HFF-Myc (cell line): ENCODE measurements at regions not wholly inside any gene's neighbourhood (a gene's known extent, or its start where the extent isn't known, plus 50 kb on each side); places are given as distances from the start of the nearest gene placed in this dataset.

Source experiments
- DNase-seq: peaks from one replicate; pipeline ENCODE4 v3.0.0-alpha.2; 2011; ENCODE audit warnings: low read depth; ENCODE audit errors: extremely low read depth
- H3K4me3 ChIP-seq: replicated peaks from 2 replicates; pipeline ENCODE4 v1.5.1; 2011; ENCODE audit warnings: low read depth, mild to moderate bottlenecking, control low read depth, low read length
- CTCF ChIP-seq: IDR thresholded peaks from 2 replicates; pipeline ENCODE4 v1.5.1; 2012; ENCODE audit warnings: mild to moderate bottlenecking, low read depth, low read length, control low read depth; ENCODE audit errors: missing control alignments

DNA sequence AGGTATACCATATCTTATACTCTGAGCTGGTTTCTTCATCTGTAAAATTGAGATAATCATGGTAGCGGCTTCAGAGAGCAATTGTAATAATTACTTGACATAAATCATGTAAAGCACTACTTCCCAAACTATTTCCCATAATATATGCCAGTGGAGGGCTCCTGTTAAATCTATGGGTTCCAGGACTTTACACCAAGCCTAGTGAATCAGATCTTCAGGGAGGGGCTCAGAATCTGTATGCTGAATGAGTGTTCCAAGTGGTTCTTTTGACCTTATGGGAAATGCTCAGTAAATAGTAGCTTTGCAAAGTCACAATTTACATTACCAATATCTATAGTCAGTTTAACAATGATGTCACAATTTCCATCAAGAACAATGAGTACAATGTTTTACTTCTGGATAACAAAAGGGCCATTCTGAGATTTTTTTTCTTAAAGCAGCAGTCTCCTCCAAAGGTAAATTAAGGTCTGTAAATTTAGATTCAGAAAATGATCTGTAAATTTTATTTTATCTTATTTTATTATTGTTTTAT, 50.9 kb upstream of the NLK start:
- no peak for TF ChIP-seq CTCF
- no peak for DNase-seq
- no peak overlapping the region for H3K4me3 ChIP-seq
